Nephron progenitor cell (in vitro differentiated cells): ENCODE measurements at regions not wholly inside any gene's neighbourhood (a gene's known extent, or its start where the extent isn't known, plus 50 kb on each side); places are given as distances from the start of the nearest gene placed in this dataset.

Experiments
- DNase-seq: peaks from one replicate; pipeline ENCODE4 v3.0.0; 2021
- H3K27ac Mint-ChIP-seq: 2 replicates; pipeline ENCODE4 v1.8.0; 2021; ENCODE audit warnings: mild to moderate bottlenecking, moderate library complexity, mixed read lengths
- H3K27me3 Mint-ChIP-seq: 2 replicates; pipeline ENCODE4 v1.8.0; 2021; ENCODE audit warnings: mild to moderate bottlenecking, low read depth, mixed read lengths; ENCODE audit not compliant: poor library complexity
- H3K36me3 Mint-ChIP-seq: 2 replicates; pipeline ENCODE4 v1.8.0; 2021; ENCODE audit warnings: low read depth, mixed read lengths
- H3K4me1 Mint-ChIP-seq: 2 replicates; pipeline ENCODE4 v1.8.0; 2021; ENCODE audit warnings: mixed read lengths
- H3K4me3 Mint-ChIP-seq: 2 replicates; pipeline ENCODE4 v1.8.0; 2021; ENCODE audit warnings: mild to moderate bottlenecking, moderate library complexity, mixed read lengths
- H3K9me3 Mint-ChIP-seq: 2 replicates; pipeline ENCODE4 v1.8.0; 2021; ENCODE audit warnings: mild to moderate bottlenecking, moderate library complexity, mixed read lengths
- TF ChIP-seq, protein P1 (sequence below): fragments of 200-600 bp; sonication (generic); IDR thresholded peaks from 2 replicates; pipeline ENCODE4 v1.5.0; 2021; ENCODE audit warnings: antibody characterized with exemption

DNA sequence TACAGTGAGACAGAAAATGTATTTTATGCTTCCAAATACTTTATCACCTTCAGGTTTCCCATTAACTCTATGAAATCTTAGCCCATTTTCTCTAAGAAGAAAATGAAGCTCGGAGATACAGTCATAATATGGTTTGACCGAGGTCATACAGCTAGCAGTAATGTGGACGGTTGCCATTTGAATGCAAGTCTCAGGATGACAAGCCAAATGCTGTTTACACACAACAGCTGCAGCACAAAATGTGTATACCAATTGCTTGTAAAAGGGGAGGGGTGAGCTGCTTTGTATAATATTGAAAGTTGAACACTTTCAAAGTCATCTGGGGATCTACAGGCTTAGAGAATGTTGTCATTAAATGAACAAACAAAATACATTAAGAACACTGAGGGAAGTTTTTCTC lies 93.8 kb upstream of the FSIP2 start:
- Mint-ChIP-seq H3K27me3 (no peaks in the 10 kb centered on the region), H3K4me1 (peaks cover 52% of the 10 kb centered on the region), H3K36me3 (peaks cover 5% of the 10 kb centered on the region), H3K9me3 (no peaks in the 10 kb centered on the region), H3K4me3 (no peak overlapping the region), H3K27ac (peak overlapping the region; percentile 79)
- DNase-seq = no peak
- TF ChIP-seq, protein P1, sequence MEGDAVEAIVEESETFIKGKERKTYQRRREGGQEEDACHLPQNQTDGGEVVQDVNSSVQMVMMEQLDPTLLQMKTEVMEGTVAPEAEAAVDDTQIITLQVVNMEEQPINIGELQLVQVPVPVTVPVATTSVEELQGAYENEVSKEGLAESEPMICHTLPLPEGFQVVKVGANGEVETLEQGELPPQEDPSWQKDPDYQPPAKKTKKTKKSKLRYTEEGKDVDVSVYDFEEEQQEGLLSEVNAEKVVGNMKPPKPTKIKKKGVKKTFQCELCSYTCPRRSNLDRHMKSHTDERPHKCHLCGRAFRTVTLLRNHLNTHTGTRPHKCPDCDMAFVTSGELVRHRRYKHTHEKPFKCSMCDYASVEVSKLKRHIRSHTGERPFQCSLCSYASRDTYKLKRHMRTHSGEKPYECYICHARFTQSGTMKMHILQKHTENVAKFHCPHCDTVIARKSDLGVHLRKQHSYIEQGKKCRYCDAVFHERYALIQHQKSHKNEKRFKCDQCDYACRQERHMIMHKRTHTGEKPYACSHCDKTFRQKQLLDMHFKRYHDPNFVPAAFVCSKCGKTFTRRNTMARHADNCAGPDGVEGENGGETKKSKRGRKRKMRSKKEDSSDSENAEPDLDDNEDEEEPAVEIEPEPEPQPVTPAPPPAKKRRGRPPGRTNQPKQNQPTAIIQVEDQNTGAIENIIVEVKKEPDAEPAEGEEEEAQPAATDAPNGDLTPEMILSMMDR = no peak

DNA sequence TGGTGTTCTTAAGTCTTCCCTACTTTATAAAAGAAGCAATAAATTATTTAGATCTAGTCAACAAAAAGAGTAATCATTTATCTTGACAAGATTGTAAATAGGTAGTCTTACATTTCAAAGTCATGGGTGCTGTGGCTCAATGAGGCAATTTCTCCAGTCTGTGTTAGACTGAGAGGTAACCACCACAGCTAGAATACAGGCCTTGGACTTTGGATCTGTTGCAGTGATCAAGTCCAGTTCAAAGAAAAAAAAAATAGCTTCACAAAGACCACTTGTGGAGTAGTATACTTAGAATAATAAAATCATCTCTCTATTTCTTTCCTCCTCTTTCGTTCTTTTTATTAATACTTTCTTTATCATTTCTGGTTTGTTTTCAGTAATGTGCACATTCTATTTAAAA lies 93.1 kb upstream of the FSIP2 start:
- H3K9me3 Mint-ChIP-seq = no peaks in the 10 kb centered on the region
- no peak overlapping the region for H3K4me3 Mint-ChIP-seq
- TF ChIP-seq, protein P1 = no peak
- peaks cover 52% of the 10 kb centered on the region for H3K4me1 Mint-ChIP-seq
- H3K36me3 Mint-ChIP-seq = peaks cover 5% of the 10 kb centered on the region
- DNase-seq = no peak
- H3K27me3 Mint-ChIP-seq = no peaks in the 10 kb centered on the region
- H3K27ac Mint-ChIP-seq = no peak overlapping the region

DNA sequence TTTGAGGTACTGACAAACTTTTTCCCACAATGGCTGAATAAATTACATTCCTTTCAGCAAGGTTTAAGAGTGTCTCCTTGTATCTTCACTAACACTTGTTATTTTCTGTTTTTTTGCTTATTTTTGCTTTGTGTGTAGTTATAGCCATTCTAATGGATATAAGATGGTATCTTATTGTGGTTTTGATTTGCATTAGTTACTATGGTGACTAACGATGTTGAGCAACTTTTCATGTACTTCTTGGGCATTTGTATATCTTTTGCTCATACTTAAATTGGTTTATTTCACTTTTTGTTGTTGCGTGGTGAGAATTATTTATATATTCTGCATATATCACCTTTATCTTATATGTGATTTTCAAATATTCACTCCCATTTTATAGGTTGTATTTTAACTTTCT lies 79.9 kb upstream of the FSIP2 start:
- H3K27ac Mint-ChIP-seq = no peak overlapping the region
- H3K27me3 Mint-ChIP-seq = no peaks in the 10 kb centered on the region
- DNase-seq = no peak
- no peaks in the 10 kb centered on the region for H3K9me3 Mint-ChIP-seq
- no peak overlapping the region for H3K4me3 Mint-ChIP-seq
- H3K4me1 Mint-ChIP-seq = no peaks in the 10 kb centered on the region
- TF ChIP-seq, protein P1 = no peak
- no peaks in the 10 kb centered on the region for H3K36me3 Mint-ChIP-seq

DNA sequence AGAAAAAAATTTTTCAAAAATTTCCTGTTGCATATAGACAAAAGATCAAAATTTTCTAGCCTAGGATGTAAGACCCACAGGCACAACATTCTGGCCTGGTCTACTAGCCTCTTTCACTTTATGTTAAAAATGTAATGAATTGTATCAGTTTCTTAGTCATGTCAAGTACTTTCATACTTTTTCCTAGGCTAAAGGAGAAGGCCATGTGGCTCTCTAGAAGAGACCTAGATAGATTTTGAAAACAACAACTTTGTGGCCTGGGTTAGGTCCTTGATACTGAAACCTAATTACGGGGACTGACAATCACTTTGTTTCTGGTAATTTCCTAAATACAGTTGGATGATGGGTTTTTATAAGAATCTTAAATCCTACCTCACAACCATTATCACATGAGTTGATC lies 74.8 kb upstream of the FSIP2 start:
- Mint-ChIP-seq H3K27ac (no peak overlapping the region), H3K4me1 (no peaks in the 10 kb centered on the region), H3K9me3 (no peaks in the 10 kb centered on the region)

DNA sequence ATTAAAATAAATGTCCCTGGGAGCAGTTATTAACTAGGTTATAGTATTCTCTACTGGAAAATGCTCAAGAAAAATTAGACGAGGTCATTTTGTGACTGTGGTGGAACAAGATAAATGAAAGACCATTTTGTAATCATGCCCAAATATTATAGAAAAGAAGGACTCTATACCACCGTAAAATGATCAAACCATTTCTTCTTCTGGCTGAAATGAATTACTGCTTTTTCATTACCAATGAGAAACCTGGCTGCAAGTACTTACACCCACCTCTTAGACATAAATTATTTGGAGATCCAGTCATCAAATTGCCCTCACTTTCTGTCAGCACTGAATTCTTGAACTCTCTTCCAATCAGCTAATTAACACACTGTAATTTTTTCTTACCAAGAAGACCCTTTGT lies 74.2 kb upstream of the FSIP2 start:
- Mint-ChIP-seq H3K4me3 (no peak overlapping the region), H3K4me1 (no peaks in the 10 kb centered on the region), H3K36me3 (no peaks in the 10 kb centered on the region), H3K27ac (no peak overlapping the region), H3K27me3 (no peaks in the 10 kb centered on the region), H3K9me3 (no peaks in the 10 kb centered on the region)
- DNase-seq = no peak
- TF ChIP-seq, protein P1 = no peak

More for the DNA sequence above, 74.8 kb upstream of the FSIP2 start:
- no peaks in the 10 kb centered on the region for H3K36me3 Mint-ChIP-seq
- DNase-seq = no peak
- no peak overlapping the region for H3K4me3 Mint-ChIP-seq
- TF ChIP-seq, protein P1 = no peak
- no peaks in the 10 kb centered on the region for H3K27me3 Mint-ChIP-seq

DNA sequence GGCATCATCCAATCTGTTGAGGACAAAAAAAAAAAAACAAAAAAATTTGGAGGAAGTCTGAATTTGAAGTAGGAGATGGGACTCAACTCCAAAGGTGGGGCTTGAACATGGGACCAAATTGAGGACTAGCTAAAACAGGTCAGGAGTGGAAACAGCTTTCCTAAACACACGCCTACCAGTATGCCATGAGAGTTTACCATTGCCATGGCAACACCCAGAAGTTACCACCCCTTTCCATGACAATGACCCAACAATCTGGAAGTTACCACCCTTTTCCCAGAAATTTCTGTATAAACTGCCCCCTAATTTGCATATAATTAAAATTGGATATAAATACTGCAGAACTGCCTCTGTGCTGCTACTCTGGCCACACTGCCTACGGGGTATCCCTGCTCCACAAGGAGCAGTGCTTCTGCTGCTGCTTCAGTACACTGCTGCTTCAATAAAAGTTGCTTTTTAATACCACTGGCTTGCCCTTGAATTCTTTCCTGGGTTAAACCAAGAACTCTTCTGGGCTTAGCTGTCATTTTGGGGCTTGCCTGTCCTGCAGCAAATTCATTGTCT lies 73.3 kb upstream of the FSIP2 start:
- Mint-ChIP-seq H3K27me3 (no peaks in the 10 kb centered on the region), H3K27ac (no peak overlapping the region), H3K36me3 (no peaks in the 10 kb centered on the region), H3K4me1 (no peaks in the 10 kb centered on the region), H3K4me3 (no peak overlapping the region), H3K9me3 (no peaks in the 10 kb centered on the region)
- no peak for DNase-seq
- TF ChIP-seq, protein P1 = no peak
